Smooth muscle cell (in vitro differentiated cells): ENCODE measurements at regions not wholly inside any gene's neighbourhood (a gene's known extent, or its start where the extent isn't known, plus 50 kb on each side); places are given as distances from the start of the nearest gene placed in this dataset.

Source experiments
- DNase-seq: peaks from one replicate; lab custom pipeline; 2025; ENCODE audit not compliant: unreplicated experiment; lab: John Stamatoyannopoulos, UW
- H2AFZ ChIP-seq: fragments of 200-600 bp; sonication (generic); 2 replicates; pipeline ENCODE4 v1.6.0; 2016; ENCODE audit warnings: antibody characterized with exemption, low read depth, mild to moderate bottlenecking
- H3F3A ChIP-seq: fragments of 200-600 bp; sonication (generic); 2 replicates; pipeline ENCODE4 v1.6.0; 2017; ENCODE audit warnings: antibody characterized with exemption, low read depth
- H3K27ac ChIP-seq: fragments of 200-600 bp; sonication (generic); 2 replicates; pipeline ENCODE4 v1.5.1; 2016; ENCODE audit warnings: low read depth, mild to moderate bottlenecking
- H3K27me3 ChIP-seq: fragments of 200-600 bp; sonication (generic); 2 replicates; pipeline ENCODE4 v1.6.1; 2016; ENCODE audit warnings: low read depth, mild to moderate bottlenecking
- H3K36me3 ChIP-seq: fragments of 200-600 bp; sonication (generic); 2 replicates; pipeline ENCODE4 v1.5.1; 2016; ENCODE audit warnings: low read depth
- H3K4me1 ChIP-seq: fragments of 200-600 bp; sonication (generic); 2 replicates; pipeline ENCODE4 v1.5.1; 2016; ENCODE audit warnings: low read depth
- H3K4me2 ChIP-seq: fragments of 200-600 bp; sonication (generic); 2 replicates; pipeline ENCODE4 v1.6.0; 2016; ENCODE audit warnings: mild to moderate bottlenecking
- H3K4me3 ChIP-seq: fragments of 200-600 bp; sonication (generic); 2 replicates; pipeline ENCODE4 v1.5.1; 2016; ENCODE audit warnings: mild to moderate bottlenecking
- H3K79me2 ChIP-seq: fragments of 200-600 bp; sonication (generic); 2 replicates; pipeline ENCODE4 v1.6.0; 2016; ENCODE audit warnings: low read depth, mild to moderate bottlenecking
- H3K9ac ChIP-seq: fragments of 200-600 bp; sonication (generic); 2 replicates; pipeline ENCODE4 v1.6.0; 2016; ENCODE audit warnings: low read depth
- H3K9me3 ChIP-seq: fragments of 200-600 bp; sonication (generic); replicated peaks from 2 replicates; pipeline ENCODE4 v1.5.1; 2016; ENCODE audit warnings: low read depth
- H4K20me1 ChIP-seq: fragments of 200-600 bp; sonication (generic); 2 replicates; pipeline ENCODE4 v1.6.0; 2016; ENCODE audit warnings: low read depth
- CTCF ChIP-seq: fragments of 200-600 bp; sonication (generic); IDR thresholded peaks from 2 replicates; pipeline ENCODE4 v1.5.1; 2017; ENCODE audit warnings: borderline replicate concordance, mild to moderate bottlenecking, antibody characterized with exemption; ENCODE audit not compliant: insufficient read depth, poor library complexity, severe bottlenecking
- WGBS: methylation state at CpG from one replicate; pipeline ENCODE4 v1.1.7; 2016; ENCODE audit warnings: low lambda C conversion rate; 5-methylcytosine and 5-hydroxymethylcytosine counted together

GRCh38 chr10:3928078-3928477 is 143.1 kb upstream of the KLF6 start:
- no peaks in the 10 kb centered on the region for H3F3A ChIP-seq
- H4K20me1 ChIP-seq = no peaks in the 10 kb centered on the region
- no peak overlapping the region for H3K9ac ChIP-seq
- H3K4me2 ChIP-seq = no peak overlapping the region
- 84% methylated on average over 3 of the region's 3 CpGs for WGBS
- H3K27me3 ChIP-seq = no peaks in the 10 kb centered on the region
- H3K36me3 ChIP-seq = no peaks in the 10 kb centered on the region
- H3K27ac ChIP-seq = no peak overlapping the region
- no peak overlapping the region for H3K4me3 ChIP-seq
- no peak for DNase-seq
- no peak for TF ChIP-seq CTCF
- H3K9me3 ChIP-seq = no peaks in the 10 kb centered on the region
- H3K4me1 ChIP-seq = no peaks in the 10 kb centered on the region
- H2AFZ ChIP-seq = no peak overlapping the region
- no peaks in the 10 kb centered on the region for H3K79me2 ChIP-seq

- no peaks in the 10 kb centered on the region for H3K36me3 ChIP-seq
- no peaks in the 10 kb centered on the region for H3F3A ChIP-seq
- 56% methylated on average over 18 of the region's 18 CpGs for WGBS
- no peak overlapping the region for H2AFZ ChIP-seq
- no peaks in the 10 kb centered on the region for H3K4me1 ChIP-seq
- no peak for TF ChIP-seq CTCF
- DNase-seq = no peak
- no peak overlapping the region for H3K9ac ChIP-seq
- no peaks in the 10 kb centered on the region for H3K27me3 ChIP-seq
- H3K4me3 ChIP-seq = no peak overlapping the region
- H4K20me1 ChIP-seq = no peaks in the 10 kb centered on the region
- H3K79me2 ChIP-seq = no peaks in the 10 kb centered on the region
- H3K4me2 ChIP-seq = no peak overlapping the region
- peak overlapping the region; percentile 52 for H3K27ac ChIP-seq
- no peaks in the 10 kb centered on the region for H3K9me3 ChIP-seq
Observed at GRCh38 chr10:3926675-3927525, 141.9 kb upstream of the KLF6 start.

- Histone ChIP-seq H3K4me3 (no peak overlapping the region), H3K9me3 (no peaks in the 10 kb centered on the region), H3F3A (no peaks in the 10 kb centered on the region), H3K36me3 (no peaks in the 10 kb centered on the region), H3K27ac (peak overlapping the region; percentile 52), H3K79me2 (no peaks in the 10 kb centered on the region), H4K20me1 (no peaks in the 10 kb centered on the region), H3K27me3 (no peaks in the 10 kb centered on the region), H3K4me1 (no peaks in the 10 kb centered on the region), H3K4me2 (no peak overlapping the region), H2AFZ (no peak overlapping the region), H3K9ac (no peak overlapping the region)
- no peak for TF ChIP-seq CTCF
- DNase-seq = no peak
- WGBS = 79% methylated on average over 4 of the region's 4 CpGs
Observed at GRCh38 chr10:3926258-3926657, 141.2 kb upstream of the KLF6 start.

- Histone ChIP-seq H3K27ac (peak overlapping the region; percentile 66), H3K4me2 (no peak overlapping the region), H3K4me1 (no peaks in the 10 kb centered on the region), H2AFZ (no peak overlapping the region), H3K4me3 (no peak overlapping the region), H3K36me3 (no peaks in the 10 kb centered on the region), H3K9ac (peak overlapping the region; percentile 9), H3K27me3 (no peaks in the 10 kb centered on the region), H3K79me2 (no peaks in the 10 kb centered on the region), H4K20me1 (no peaks in the 10 kb centered on the region), H3K9me3 (no peaks in the 10 kb centered on the region), H3F3A (no peaks in the 10 kb centered on the region)
- DNase-seq = no peak
- no peak for TF ChIP-seq CTCF
- WGBS = 95% methylated on average over 4 of the region's 4 CpGs
Observed at GRCh38 chr10:3925184-3925583, 140.2 kb upstream of the KLF6 start.
